C4-2B (cell line): ENCODE measurements at regions not wholly inside any gene's neighbourhood (a gene's known extent, or its start where the extent isn't known, plus 50 kb on each side); places are given as distances from the start of the nearest gene placed in this dataset.
"Not testable (repeated sequence)": the region's sequence is repeated elsewhere in the genome, so short reads cannot be mapped to it uniquely, and the experiment has no call there.

Experiments used
- CTCF ChIP-seq: fragments of 450-650 bp; conservative IDR thresholded peaks from 2 replicates; pipeline ENCODE4 v1.5.1; 2017; ENCODE audit warnings: mild to moderate bottlenecking
- ZFX ChIP-seq: fragments of 450-650 bp; IDR thresholded peaks from 2 replicates; pipeline ENCODE4 v1.6.1; 2017

- TF ChIP-seq CTCF, ZFX: not testable (repeated sequence)
These were observed 451.9 kb upstream of the KLF6 start for GRCh38 chr10:4236905-4237304.
